Adrenal gland (tissue), 5 donors: ENCODE measurements at regions not wholly inside any gene's neighbourhood (a gene's known extent, or its start where the extent isn't known, plus 50 kb on each side); places are given as distances from the start of the nearest gene placed in this dataset.

Experiments used
- POLR2A ChIP-seq, 2 donors: fragments of 450-650 bp; IDR thresholded peaks; one replicate each; pipeline ENCODE4 v1.6.1; 2017; ENCODE audit warnings: antibody characterized with exemption in 2 of 2, mild to moderate bottlenecking in 2 of 2, moderate library complexity in 1 of 2
- TF ChIP-seq, protein P1 (sequence below), 6 experiments: fragments of 450-650 bp in 4 of 6; fragments of 200-600 bp in 2 of 6; sonication (generic) in 1 of 6; IDR thresholded peaks; 1 replicate in 5 of 6; 2 replicates in 1 of 6; pipeline versions ENCODE4 v1.5.1 to v1.8.0; 2016 to 2021; ENCODE audit warnings: antibody characterized with exemption in 6 of 6, mild to moderate bottlenecking in 2 of 6, moderate library complexity in 1 of 6
- donor health status: DM: no; HTN: no; CAD: no.

- TF ChIP-seq POLR2A (IDR thresholded peaks at IDR 0.05): no peak
- TF ChIP-seq, protein P1, sequence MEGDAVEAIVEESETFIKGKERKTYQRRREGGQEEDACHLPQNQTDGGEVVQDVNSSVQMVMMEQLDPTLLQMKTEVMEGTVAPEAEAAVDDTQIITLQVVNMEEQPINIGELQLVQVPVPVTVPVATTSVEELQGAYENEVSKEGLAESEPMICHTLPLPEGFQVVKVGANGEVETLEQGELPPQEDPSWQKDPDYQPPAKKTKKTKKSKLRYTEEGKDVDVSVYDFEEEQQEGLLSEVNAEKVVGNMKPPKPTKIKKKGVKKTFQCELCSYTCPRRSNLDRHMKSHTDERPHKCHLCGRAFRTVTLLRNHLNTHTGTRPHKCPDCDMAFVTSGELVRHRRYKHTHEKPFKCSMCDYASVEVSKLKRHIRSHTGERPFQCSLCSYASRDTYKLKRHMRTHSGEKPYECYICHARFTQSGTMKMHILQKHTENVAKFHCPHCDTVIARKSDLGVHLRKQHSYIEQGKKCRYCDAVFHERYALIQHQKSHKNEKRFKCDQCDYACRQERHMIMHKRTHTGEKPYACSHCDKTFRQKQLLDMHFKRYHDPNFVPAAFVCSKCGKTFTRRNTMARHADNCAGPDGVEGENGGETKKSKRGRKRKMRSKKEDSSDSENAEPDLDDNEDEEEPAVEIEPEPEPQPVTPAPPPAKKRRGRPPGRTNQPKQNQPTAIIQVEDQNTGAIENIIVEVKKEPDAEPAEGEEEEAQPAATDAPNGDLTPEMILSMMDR (IDR thresholded peaks at IDR 0.05): peak in 4 of 6 experiments; percentile 14 to 27 (median 20)
These were observed 185.9 kb upstream of the CADM2 start for GRCh38 chr3:84772841-84773240.
